Forelimb muscle (tissue), 1 donor: ENCODE measurements at regions not wholly inside any gene's neighbourhood (a gene's known extent, or its start where the extent isn't known, plus 50 kb on each side); places are given as distances from the start of the nearest gene placed in this dataset.

Experiments used
- DNase-seq: peaks from one replicate; pipeline ENCODE4 v3.0.0-alpha.2; 2013; ENCODE audit warnings: low read depth

- DNase-seq: no peak
Observed at GRCh38 chr1:47554082-47554481, 116.2 kb downstream of the FOXD2 start.

- no peak for DNase-seq
Observed at GRCh38 chr1:47554901-47555300, 117.1 kb downstream of the FOXD2 start.

GRCh38 chr1:47555306-47555705 lies 117.5 kb downstream of the FOXD2 start:
- no peak for DNase-seq

- DNase-seq: no peak
Observed at GRCh38 chr1:47555841-47556560, 118.2 kb downstream of the FOXD2 start.

- DNase-seq: no peak
Observed at GRCh38 chr1:47557066-47557465, 119.2 kb downstream of the FOXD2 start.

GRCh38 chr1:47558601-47559593 lies 121.1 kb downstream of the FOXD2 start:
- DNase-seq: no peak

- DNase-seq: no peak
Observed at GRCh38 chr1:47559944-47560695, 122.3 kb downstream of the FOXD2 start.

- DNase-seq: no peak
Observed at GRCh38 chr1:47561523-47562007, 123.7 kb downstream of the FOXD2 start.

- no peak for DNase-seq
Observed at GRCh38 chr1:47562147-47562546, 124.3 kb downstream of the FOXD2 start.

GRCh38 chr1:47562799-47563198 lies 125.0 kb downstream of the FOXD2 start:
- no peak for DNase-seq

GRCh38 chr1:47563201-47563600 lies 125.4 kb downstream of the FOXD2 start:
- DNase-seq: no peak

- no peak for DNase-seq
Observed at GRCh38 chr1:47564570-47564969, 126.7 kb downstream of the FOXD2 start.

- no peak for DNase-seq
Observed at GRCh38 chr1:47565092-47565491, 127.2 kb downstream of the FOXD2 start.

- no peak for DNase-seq
Observed at GRCh38 chr1:47565676-47566075, 127.8 kb downstream of the FOXD2 start.

- DNase-seq: no peak
Observed at GRCh38 chr1:47568763-47569162, 130.9 kb downstream of the FOXD2 start.

GRCh38 chr1:47569261-47569660 lies 131.4 kb downstream of the FOXD2 start:
- DNase-seq: no peak

GRCh38 chr1:47569681-47570470 lies 132.0 kb downstream of the FOXD2 start:
- DNase-seq: no peak

- DNase-seq: no peak
Observed at GRCh38 chr1:47571161-47571560, 133.3 kb downstream of the FOXD2 start.

- DNase-seq: no peak
Observed at GRCh38 chr1:47571952-47572351, 134.1 kb downstream of the FOXD2 start.

- DNase-seq: no peak
Observed at GRCh38 chr1:47572731-47573430, 135.0 kb downstream of the FOXD2 start.
